ENCODE measurements at regions not wholly inside any gene's neighbourhood (a gene's known extent, or its start where the extent isn't known, plus 50 kb on each side); places are given as distances from the start of the nearest gene placed in this dataset.

- no peak for DNase-seq (ENCODE audit: low read depth)
These were observed 92.5 kb upstream of the NCK2 start for GRCh38 chr2:105652014-105652796.

- no peak for DNase-seq (ENCODE audit: low read depth)
These were observed 95.2 kb upstream of the NCK2 start for GRCh38 chr2:105649534-105649933.

- no peak for DNase-seq (ENCODE audit: low read depth)
These were observed 97.0 kb upstream of the NCK2 start for GRCh38 chr2:105647731-105648130.

GRCh38 chr2:105646774-105647076 is 98.0 kb upstream of the NCK2 start:
- no peak for DNase-seq (ENCODE audit: low read depth)

GRCh38 chr2:105645938-105646773 is 98.6 kb upstream of the NCK2 start:
- DNase-seq (ENCODE audit: low read depth), result no peak

- no peak for DNase-seq (ENCODE audit: low read depth)
These were observed 99.4 kb upstream of the NCK2 start for GRCh38 chr2:105645031-105645937.

- DNase-seq (ENCODE audit: low read depth), result no peak
These were observed 100.3 kb upstream of the NCK2 start for GRCh38 chr2:105644174-105644980.

- no peak for DNase-seq (ENCODE audit: low read depth)
These were observed 101.1 kb upstream of the NCK2 start for GRCh38 chr2:105643405-105644173.

GRCh38 chr2:105641389-105641811 is 103.3 kb upstream of the NCK2 start:
- DNase-seq (ENCODE audit: low read depth), result no peak

- DNase-seq (ENCODE audit: low read depth), result no peak
These were observed 104.5 kb upstream of the NCK2 start for GRCh38 chr2:105640246-105640645.

GRCh38 chr2:105636109-105636740 is 108.5 kb upstream of the NCK2 start:
- no peak for DNase-seq (ENCODE audit: low read depth)

GRCh38 chr2:105635564-105635963 is 109.1 kb upstream of the NCK2 start:
- DNase-seq (ENCODE audit: low read depth), result no peak

GRCh38 chr2:105634198-105634597 is 110.5 kb upstream of the NCK2 start:
- no peak for DNase-seq (ENCODE audit: low read depth)

- no peak for DNase-seq (ENCODE audit: low read depth)
These were observed 112.8 kb upstream of the NCK2 start for GRCh38 chr2:105631922-105632321.

GRCh38 chr2:105631011-105631410 is 113.7 kb upstream of the NCK2 start:
- no peak for DNase-seq (ENCODE audit: low read depth)

GRCh38 chr2:105629634-105630033 is 115.1 kb upstream of the NCK2 start:
- no peak for DNase-seq (ENCODE audit: low read depth)

GRCh38 chr2:105627534-105627933 is 117.2 kb upstream of the NCK2 start:
- DNase-seq (ENCODE audit: low read depth), result no peak

GRCh38 chr2:105626966-105627340 is 117.8 kb upstream of the NCK2 start:
- no peak for DNase-seq (ENCODE audit: low read depth)

GRCh38 chr2:105626212-105626965 is 118.3 kb upstream of the NCK2 start:
- no peak for DNase-seq (ENCODE audit: low read depth)

GRCh38 chr2:105625632-105626031 is 119.1 kb upstream of the NCK2 start:
- no peak for DNase-seq (ENCODE audit: low read depth)
